ENCODE measurements at regions not wholly inside any gene's neighbourhood (a gene's known extent, or its start where the extent isn't known, plus 50 kb on each side); places are given as distances from the start of the nearest gene placed in this dataset.
A peak's percentile ranks its signal among the peaks of the same experiment; 100 is the strongest.

- Histone ChIP-seq H3K9me3 (ENCODE audit: low read depth) (no peaks in the 10 kb centered on the region), H3K9me2 (replicated peaks; ENCODE audit: insufficient read depth) (no peaks in the 10 kb centered on the region), H3K36me3 (replicated peaks; ENCODE audit: insufficient read depth, low read depth) (no peaks in the 10 kb centered on the region), H3K4me3 (no peak overlapping the region), H3K4me1 (ENCODE audit: insufficient read depth) (no peaks in the 10 kb centered on the region), H3K4me2 (no peak overlapping the region), H3K79me2 (no peaks in the 10 kb centered on the region), H3K27me3 (no peaks in the 10 kb centered on the region), H4K20me1 (ENCODE audit: insufficient read depth, poor library complexity, severe bottlenecking) (no peaks in the 10 kb centered on the region), H3K27ac (no peak overlapping the region), H2AFZ (no peak overlapping the region)
- TF ChIP-seq CTCF (IDR thresholded peaks at IDR 0.05; ENCODE audit: poor library complexity) (no peak), EZH2phosphoT487 (IDR thresholded peaks at IDR 0.05; ENCODE audit: low read depth, severe bottlenecking, unreplicated experiment) (no peak), EZH2 (IDR thresholded peaks at IDR 0.05; ENCODE audit: borderline replicate concordance) (no peak)
- no peak for DNase-seq (ENCODE audit: low spot score)
- WGBS (ENCODE audit: low lambda C conversion rate, missing lambda C conversion rate), result 91% methylated on average over 4 of the region's 4 CpGs
These were observed 58.1 kb downstream of the KLF4 start for GRCh38 chr9:107431461-107431860.

GRCh38 chr9:107430071-107430470 lies 59.5 kb downstream of the KLF4 start:
- no peaks in the 10 kb centered on the region for H3K4me1 ChIP-seq (ENCODE audit: insufficient read depth)
- H3K27me3 ChIP-seq, result no peaks in the 10 kb centered on the region
- H2AFZ ChIP-seq, result no peak overlapping the region
- H3K79me2 ChIP-seq, result no peaks in the 10 kb centered on the region
- no peak for DNase-seq (ENCODE audit: low spot score)
- H3K36me3 ChIP-seq (replicated peaks; ENCODE audit: insufficient read depth, low read depth), result no peaks in the 10 kb centered on the region
- H3K9me2 ChIP-seq (replicated peaks; ENCODE audit: insufficient read depth), result no peaks in the 10 kb centered on the region
- TF ChIP-seq EZH2phosphoT487 (IDR thresholded peaks at IDR 0.05; ENCODE audit: low read depth, severe bottlenecking, unreplicated experiment), result no peak
- no peak for TF ChIP-seq EZH2 (IDR thresholded peaks at IDR 0.05; ENCODE audit: borderline replicate concordance)
- no peak for TF ChIP-seq CTCF (IDR thresholded peaks at IDR 0.05; ENCODE audit: poor library complexity)
- H3K9me3 ChIP-seq (ENCODE audit: low read depth), result no peaks in the 10 kb centered on the region
- H4K20me1 ChIP-seq (ENCODE audit: insufficient read depth, poor library complexity, severe bottlenecking), result no peaks in the 10 kb centered on the region
- WGBS (ENCODE audit: low lambda C conversion rate, missing lambda C conversion rate), result 98% methylated on average over 7 of the region's 7 CpGs
- no peak overlapping the region for H3K4me2 ChIP-seq
- no peak overlapping the region for H3K27ac ChIP-seq
- H3K4me3 ChIP-seq, result no peak overlapping the region

GRCh38 chr9:107426126-107426525 lies 63.4 kb downstream of the KLF4 start:
- Histone ChIP-seq H3K36me3 (replicated peaks; ENCODE audit: insufficient read depth, low read depth) (no peaks in the 10 kb centered on the region), H2AFZ (no peak overlapping the region), H3K27ac (no peak overlapping the region), H3K4me2 (no peak overlapping the region), H3K4me3 (no peak overlapping the region), H3K4me1 (ENCODE audit: insufficient read depth) (peaks cover 4% of the 10 kb centered on the region), H3K9me3 (ENCODE audit: low read depth) (no peaks in the 10 kb centered on the region), H4K20me1 (ENCODE audit: insufficient read depth, poor library complexity, severe bottlenecking) (no peaks in the 10 kb centered on the region), H3K9me2 (replicated peaks; ENCODE audit: insufficient read depth) (no peaks in the 10 kb centered on the region), H3K27me3 (no peaks in the 10 kb centered on the region), H3K79me2 (no peaks in the 10 kb centered on the region)
- TF ChIP-seq EZH2phosphoT487 (IDR thresholded peaks at IDR 0.05; ENCODE audit: low read depth, severe bottlenecking, unreplicated experiment), result no peak
- 89% methylated on average over 10 of the region's 10 CpGs for whole genome bisulfite sequencing (ENCODE audit: low lambda C conversion rate, missing lambda C conversion rate)
- no peak for DNase-seq (ENCODE audit: low spot score)

- H3K79me2 ChIP-seq, result no peaks in the 10 kb centered on the region
- no peak overlapping the region for H3K4me3 ChIP-seq
- TF ChIP-seq CTCF (IDR thresholded peaks at IDR 0.05; ENCODE audit: poor library complexity) (peak; percentile 90), EZH2 (IDR thresholded peaks at IDR 0.05; ENCODE audit: borderline replicate concordance) (no peak)
- H3K27me3 ChIP-seq, result no peaks in the 10 kb centered on the region
- peaks cover 4% of the 10 kb centered on the region for H3K4me1 ChIP-seq (ENCODE audit: insufficient read depth)
- H3K4me2 ChIP-seq, result peak overlapping the region; percentile 62
- H3K9me2 ChIP-seq (replicated peaks; ENCODE audit: insufficient read depth), result no peaks in the 10 kb centered on the region
- no peaks in the 10 kb centered on the region for H3K9me3 ChIP-seq (ENCODE audit: low read depth)
- H2AFZ ChIP-seq, result peak overlapping the region; percentile 55
- H3K27ac ChIP-seq, result peak overlapping the region; percentile 38
- no peaks in the 10 kb centered on the region for H3K36me3 ChIP-seq (replicated peaks; ENCODE audit: insufficient read depth, low read depth)
- H4K20me1 ChIP-seq (ENCODE audit: insufficient read depth, poor library complexity, severe bottlenecking), result no peaks in the 10 kb centered on the region
- DNase-seq (ENCODE audit: low spot score), result peak; percentile 83
- 37% methylated on average over 46 of the region's 47 CpGs for WGBS (ENCODE audit: low lambda C conversion rate, missing lambda C conversion rate)
These were observed 64.2 kb downstream of the KLF4 start for GRCh38 chr9:107425101-107426025.

Data from hepatocyte (in vitro differentiated cells).